ENCODE measurements at regions not wholly inside any gene's neighbourhood (a gene's known extent, or its start where the extent isn't known, plus 50 kb on each side); places are given as distances from the start of the nearest gene placed in this dataset.

GRCh38 chr13:80451641-80452040 is 110.7 kb upstream of the SPRY2 start:
- no peak for DNase-seq

GRCh38 chr13:80450386-80450785 is 109.5 kb upstream of the SPRY2 start:
- no peak for DNase-seq

GRCh38 chr13:80448725-80449124 is 107.8 kb upstream of the SPRY2 start:
- no peak for DNase-seq

- no peak for DNase-seq
These were observed 106.8 kb upstream of the SPRY2 start for GRCh38 chr13:80447747-80448146.

GRCh38 chr13:80444240-80445015 is 103.5 kb upstream of the SPRY2 start:
- DNase-seq, result no peak

GRCh38 chr13:80442609-80443008 is 101.7 kb upstream of the SPRY2 start:
- no peak for DNase-seq

- no peak for DNase-seq
These were observed 101.0 kb upstream of the SPRY2 start for GRCh38 chr13:80441968-80442367.

GRCh38 chr13:80438521-80438920 is 97.6 kb upstream of the SPRY2 start:
- DNase-seq, result no peak

GRCh38 chr13:80437231-80437630 is 96.3 kb upstream of the SPRY2 start:
- no peak for DNase-seq

GRCh38 chr13:80436571-80437169 is 95.7 kb upstream of the SPRY2 start:
- peak; percentile 63 for DNase-seq

GRCh38 chr13:80430561-80430960 is 89.6 kb upstream of the SPRY2 start:
- DNase-seq, result no peak

- DNase-seq, result no peak
These were observed 87.6 kb upstream of the SPRY2 start for GRCh38 chr13:80428349-80429096.

GRCh38 chr13:80419416-80419815 is 78.5 kb upstream of the SPRY2 start:
- no peak for DNase-seq

GRCh38 chr13:80413611-80414010 is 72.7 kb upstream of the SPRY2 start:
- DNase-seq, result no peak

- DNase-seq, result no peak
These were observed 67.3 kb upstream of the SPRY2 start for GRCh38 chr13:80408270-80408669.

GRCh38 chr13:80400865-80401426 is 60.0 kb upstream of the SPRY2 start:
- no peak for DNase-seq

- DNase-seq, result no peak
These were observed 59.4 kb upstream of the SPRY2 start for GRCh38 chr13:80400164-80400864.

- no peak for DNase-seq
These were observed 58.6 kb upstream of the SPRY2 start for GRCh38 chr13:80399340-80400163.
